ENCODE measurements at regions not wholly inside any gene's neighbourhood (a gene's known extent, or its start where the extent isn't known, plus 50 kb on each side); places are given as distances from the start of the nearest gene placed in this dataset.

- TF ChIP-seq, protein P1, sequence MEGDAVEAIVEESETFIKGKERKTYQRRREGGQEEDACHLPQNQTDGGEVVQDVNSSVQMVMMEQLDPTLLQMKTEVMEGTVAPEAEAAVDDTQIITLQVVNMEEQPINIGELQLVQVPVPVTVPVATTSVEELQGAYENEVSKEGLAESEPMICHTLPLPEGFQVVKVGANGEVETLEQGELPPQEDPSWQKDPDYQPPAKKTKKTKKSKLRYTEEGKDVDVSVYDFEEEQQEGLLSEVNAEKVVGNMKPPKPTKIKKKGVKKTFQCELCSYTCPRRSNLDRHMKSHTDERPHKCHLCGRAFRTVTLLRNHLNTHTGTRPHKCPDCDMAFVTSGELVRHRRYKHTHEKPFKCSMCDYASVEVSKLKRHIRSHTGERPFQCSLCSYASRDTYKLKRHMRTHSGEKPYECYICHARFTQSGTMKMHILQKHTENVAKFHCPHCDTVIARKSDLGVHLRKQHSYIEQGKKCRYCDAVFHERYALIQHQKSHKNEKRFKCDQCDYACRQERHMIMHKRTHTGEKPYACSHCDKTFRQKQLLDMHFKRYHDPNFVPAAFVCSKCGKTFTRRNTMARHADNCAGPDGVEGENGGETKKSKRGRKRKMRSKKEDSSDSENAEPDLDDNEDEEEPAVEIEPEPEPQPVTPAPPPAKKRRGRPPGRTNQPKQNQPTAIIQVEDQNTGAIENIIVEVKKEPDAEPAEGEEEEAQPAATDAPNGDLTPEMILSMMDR (IDR thresholded peaks at IDR 0.05; ENCODE audit: low read depth, low read length, poor library complexity, severe bottlenecking): no peak
- TF ChIP-seq EZH2phosphoT487 (IDR thresholded peaks at IDR 0.05; ENCODE audit: borderline replicate concordance, low read length): no peak
Measured at GRCh38 chr19:23993440-23993839, 78.8 kb downstream of the ZNF726 start.
